HG02763 (cell line): ENCODE measurements at regions not wholly inside any gene's neighbourhood (a gene's known extent, or its start where the extent isn't known, plus 50 kb on each side); places are given as distances from the start of the nearest gene placed in this dataset.

ENCODE experiments used
- ATAC-seq: cut with Tn5 transposase; IDR thresholded peaks from one replicate; pipeline ENCODE4 v1.9.1; 2021; ENCODE audit warnings: mild to moderate bottlenecking, moderate library complexity; ENCODE audit not compliant: unreplicated experiment

DNA sequence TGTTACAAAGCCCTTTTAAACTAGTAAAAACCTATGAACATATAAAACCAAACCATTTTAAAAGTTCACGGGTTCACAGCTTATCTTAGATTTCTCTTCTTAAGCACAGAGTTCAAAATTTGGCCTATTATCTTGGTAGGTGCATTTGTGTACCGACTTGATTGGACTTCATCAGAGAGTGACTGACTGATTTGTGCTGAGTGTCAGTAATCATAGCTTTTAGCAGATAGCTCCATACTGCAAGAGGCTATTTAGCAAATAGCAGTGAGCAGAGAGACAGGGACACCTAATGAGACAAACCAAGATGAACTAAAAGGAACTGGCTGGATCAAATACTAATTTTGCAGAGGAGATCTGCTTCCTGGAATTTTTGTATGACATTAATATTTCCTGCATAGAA, 274.5 kb downstream of the PRR16 start:
- ATAC-seq = no peak

DNA sequence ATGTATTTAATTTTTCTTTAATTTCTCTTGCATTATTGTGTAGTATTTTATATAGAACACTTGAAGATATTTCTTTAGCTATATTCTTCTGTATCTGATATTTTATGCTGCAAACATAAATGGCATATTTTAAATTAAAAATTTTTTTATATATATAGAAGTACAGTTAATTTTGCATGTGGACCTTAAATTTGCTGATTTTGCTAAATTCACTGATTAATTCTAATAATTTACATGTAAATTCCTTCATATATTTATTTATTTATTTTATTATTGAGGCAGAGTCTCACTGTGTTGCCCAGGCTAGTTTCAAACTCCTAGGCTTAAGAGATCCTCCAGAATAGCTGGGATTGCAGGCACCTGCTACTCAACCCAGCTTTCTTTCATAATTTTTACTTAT, 276.9 kb downstream of the PRR16 start:
- ATAC-seq = no peak

DNA sequence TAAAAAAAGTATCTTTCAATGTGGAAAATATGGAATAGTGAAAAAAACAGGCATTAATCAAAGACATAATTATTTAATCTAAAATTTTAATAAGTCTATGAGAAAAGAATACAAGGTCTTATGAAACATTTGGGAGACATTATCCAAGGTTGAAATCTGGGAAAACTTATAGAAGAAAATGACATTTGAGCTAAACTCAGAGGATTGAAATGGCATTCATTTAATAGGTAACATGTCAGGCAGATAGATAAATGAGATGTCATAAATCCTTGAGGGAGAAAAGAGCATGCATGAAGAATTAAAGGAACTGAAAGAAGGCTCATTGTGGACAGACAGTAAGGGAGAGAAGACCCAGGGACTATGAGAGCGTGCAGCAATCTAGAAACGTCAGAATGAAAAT, 284.4 kb downstream of the PRR16 start:
- ATAC-seq = no peak

GRCh38 chr5:120749737-120750136, 285.6 kb downstream of the PRR16 start:
- ATAC-seq = no peak

GRCh38 chr5:120759587-120759986, 295.5 kb downstream of the PRR16 start:
- ATAC-seq = no peak

DNA sequence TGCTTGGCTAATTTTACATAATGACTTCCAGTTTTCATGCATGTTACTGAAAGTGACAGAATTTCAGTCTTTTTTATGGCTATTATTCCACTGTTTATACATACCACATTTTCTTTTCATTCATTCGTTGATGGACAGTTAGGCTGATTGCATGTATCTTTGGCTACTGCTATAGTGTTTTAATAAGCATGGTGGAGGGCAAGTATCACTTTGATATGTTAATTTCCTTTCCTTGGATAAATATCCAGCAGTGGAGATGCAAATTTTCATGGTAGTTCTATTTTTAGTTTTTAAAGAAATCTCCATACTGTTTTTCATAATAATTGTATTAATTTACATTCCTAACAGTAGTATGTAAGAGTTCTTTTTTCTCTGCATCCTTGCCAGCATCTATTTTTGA, 297.9 kb downstream of the PRR16 start:
- no peak for ATAC-seq

DNA sequence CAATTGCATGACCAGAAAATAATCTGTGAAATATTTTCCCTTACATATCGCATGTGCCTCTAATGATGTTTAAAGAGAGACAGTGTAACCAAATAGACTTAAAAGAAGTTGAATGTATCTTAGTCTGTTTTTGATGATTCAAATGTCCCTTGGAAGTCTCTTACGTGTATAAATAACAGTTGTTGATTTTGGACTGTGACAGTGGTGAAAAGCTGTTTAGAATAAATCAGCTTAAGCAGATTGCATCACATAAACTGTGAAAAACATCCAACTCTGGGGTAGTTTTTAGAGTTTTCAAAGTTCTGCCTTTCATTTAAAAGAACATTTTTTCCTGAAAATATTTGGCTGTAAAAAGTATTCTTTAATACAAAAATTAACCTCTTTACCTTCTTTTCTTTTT, 301.1 kb downstream of the PRR16 start:
- no peak for ATAC-seq

- ATAC-seq = no peak
Observed at GRCh38 chr5:120767178-120767820, 303.2 kb downstream of the PRR16 start.

DNA sequence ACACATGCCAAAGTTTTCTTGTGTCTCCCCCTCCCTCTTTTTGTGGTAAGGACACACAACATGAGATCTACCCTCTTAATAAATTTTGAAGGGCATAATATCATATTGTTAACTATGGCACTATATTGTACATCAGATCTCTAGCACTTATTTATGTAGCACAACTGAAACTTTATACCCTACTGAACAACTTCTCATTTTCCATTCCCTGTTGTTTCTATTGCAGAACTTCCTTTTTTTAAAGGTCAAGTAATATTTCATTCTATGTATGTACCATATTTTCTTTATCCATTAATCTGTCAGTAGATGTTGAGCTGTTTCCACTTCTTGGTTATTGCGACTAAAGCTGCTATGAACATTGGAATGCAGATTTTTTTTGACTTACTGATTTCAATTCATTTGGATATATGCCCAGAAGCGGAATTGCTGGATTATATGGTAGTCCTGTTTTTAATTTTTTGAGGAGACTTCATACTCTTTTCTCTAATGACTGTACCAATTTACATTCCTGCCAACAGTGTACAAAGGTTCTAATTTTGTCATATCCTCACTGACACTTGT, 305.3 kb downstream of the PRR16 start:
- ATAC-seq = no peak

DNA sequence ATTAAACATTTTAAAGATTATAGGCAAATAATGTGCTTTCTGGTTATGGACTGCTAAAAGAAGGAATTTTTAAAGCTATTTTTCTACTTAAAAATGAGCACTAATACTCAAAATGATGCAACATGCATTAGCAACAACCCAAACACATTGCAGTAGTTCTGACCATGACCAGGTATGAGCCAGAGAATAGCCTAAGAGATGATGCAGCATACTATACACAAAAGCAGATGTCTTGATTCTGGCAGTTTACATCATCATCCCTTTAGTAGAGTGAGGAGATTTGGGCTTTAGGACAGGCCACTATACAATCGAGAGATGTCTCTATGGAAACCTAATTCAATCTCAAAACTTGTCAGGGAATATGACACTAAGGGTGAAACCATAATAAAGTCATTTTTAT, 307.1 kb downstream of the PRR16 start:
- ATAC-seq = no peak

DNA sequence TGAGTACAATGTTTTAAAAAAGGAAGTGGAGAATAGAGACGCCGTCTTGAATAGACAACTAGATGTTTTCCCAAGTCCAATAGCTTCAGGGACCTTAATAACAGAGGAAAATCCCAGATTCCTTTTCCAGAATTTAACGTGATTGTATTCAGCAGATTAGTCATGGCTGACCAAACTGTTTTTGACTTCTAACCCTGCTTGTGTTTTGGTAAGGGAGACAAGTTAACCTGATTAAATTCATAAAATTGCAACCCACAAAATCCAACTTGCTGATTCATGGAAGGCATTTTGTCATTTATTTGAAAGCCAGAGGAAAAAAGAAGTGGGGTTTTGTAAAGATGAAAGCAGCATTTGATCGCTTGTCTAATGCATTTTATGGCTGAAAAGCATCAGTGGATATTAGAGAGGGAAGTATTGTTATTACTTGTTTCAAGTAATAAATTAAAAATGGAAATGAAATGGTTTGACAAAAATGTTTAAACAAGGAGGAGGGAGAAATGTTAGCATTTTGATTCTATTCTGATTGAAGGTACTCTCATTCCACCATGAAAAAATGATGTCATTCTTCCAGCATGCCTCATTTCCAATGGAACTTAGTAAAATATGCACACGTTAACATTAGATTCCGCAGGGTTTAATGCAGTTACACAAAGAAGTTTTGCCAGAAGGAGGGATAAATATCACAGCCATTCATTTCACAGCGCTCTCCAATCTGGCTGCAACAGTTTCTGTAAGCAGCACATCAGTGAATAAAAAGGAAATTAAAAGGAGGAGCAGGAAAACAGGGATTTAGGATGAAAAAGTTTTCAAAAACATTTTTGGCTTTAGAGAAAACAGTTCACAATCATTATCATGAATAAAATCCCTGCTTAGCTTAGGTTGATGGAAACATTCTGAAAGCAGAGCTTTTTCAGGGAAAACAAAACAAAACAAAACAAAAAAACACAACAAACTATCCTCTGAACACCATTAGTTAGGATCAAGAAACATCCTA, 314.7 kb downstream of the PRR16 start:
- no peak for ATAC-seq

GRCh38 chr5:120779674-120780073, 315.6 kb downstream of the PRR16 start:
- no peak for ATAC-seq

DNA sequence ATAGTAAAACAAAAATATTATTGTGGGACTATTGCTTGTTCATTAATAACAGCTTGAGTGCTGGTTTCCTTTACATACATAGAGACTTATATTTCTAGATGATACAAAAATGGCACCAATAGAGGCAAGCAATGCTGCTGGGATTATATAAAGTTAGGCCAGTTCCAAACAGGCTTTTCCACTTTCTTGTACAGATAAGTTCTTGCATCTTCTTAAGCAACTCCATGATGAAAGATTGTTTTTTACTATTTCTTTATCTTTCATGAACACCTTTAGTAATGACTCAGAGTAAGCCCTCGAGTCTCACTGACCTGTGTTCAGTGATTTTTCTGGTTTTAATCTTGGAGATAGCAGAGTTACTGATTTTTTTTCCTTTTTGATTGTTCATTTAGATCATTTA, 324.4 kb downstream of the PRR16 start:
- ATAC-seq = no peak

DNA sequence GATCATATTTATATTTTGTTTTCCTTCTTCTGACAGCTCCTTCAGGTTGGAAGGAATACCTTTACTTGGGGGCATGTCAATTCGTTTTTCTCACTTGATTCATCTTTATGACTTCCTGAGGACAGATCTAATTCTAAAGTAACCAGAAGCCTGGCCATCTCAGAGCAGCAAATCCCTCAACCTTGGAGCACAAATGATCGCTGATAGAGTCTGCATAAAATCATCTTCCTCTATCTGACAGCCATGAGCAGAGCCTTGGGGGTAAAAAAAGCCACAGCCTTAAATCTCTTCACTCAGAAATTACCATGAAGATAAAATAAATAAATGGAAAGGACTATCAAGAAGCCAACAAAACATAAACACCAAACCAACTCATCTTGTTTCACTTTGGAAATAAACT, 325.8 kb downstream of the PRR16 start:
- no peak for ATAC-seq

DNA sequence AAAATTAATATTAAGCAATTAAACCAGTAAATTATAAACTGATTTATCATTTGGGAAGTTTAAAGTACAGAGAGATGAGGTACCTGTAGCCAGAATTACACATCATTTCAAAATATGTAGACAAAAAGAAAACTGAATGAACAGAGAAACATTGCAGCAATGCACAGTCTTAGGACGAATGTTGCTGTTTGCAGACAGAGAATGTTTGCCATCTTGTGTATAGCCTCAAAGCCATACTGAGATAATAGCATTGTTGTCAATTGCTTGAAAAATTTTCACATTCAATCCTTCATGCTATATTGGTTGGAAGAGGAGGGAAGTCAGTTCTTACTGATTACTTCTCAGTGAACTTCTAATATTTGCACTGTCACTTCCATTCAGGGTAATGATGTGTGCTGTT, 326.2 kb downstream of the PRR16 start:
- no peak for ATAC-seq

- ATAC-seq = no peak
Observed at GRCh38 chr5:120792477-120792876, 328.4 kb downstream of the PRR16 start.

DNA sequence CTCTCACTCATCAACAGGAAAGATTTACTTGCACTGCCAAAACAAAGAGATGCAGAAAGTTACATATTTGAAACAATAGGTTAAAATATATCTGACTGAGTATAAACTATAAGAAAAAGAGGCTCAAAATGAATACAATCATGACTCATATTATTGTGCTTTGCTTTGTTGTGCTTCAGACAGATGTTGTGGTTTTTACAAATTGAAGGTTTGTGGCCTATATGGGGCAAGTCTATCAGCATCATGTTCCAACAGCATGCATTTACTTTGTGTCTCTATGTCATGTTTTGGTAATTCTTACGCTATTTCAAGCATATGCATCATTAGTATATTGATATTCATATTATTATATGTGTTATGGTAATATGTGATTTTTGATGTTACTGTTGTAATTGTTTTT, 330.0 kb downstream of the PRR16 start:
- no peak for ATAC-seq

DNA sequence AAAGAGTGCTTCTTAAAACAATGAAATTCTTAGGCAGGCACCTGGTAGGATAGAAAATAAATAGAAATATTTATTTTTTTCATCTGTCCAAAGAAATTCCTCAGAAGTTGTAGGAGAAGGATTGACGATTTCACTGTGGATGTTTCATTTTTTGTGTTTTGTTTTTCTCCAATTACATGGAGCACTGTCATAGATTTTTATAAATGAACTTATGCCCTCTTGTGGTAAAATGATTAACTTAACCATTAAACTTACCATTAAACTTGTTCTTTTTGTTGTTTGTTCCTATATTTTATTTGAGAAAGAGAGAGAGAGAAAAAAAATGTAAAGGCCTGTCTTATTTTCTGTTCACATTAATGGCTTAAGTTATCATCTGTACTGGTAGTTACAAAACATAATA, 339.2 kb downstream of the PRR16 start:
- ATAC-seq = no peak

- ATAC-seq = no peak
Observed at GRCh38 chr5:120805131-120805530, 341.0 kb downstream of the PRR16 start.

GRCh38 chr5:120806202-120806601, 342.1 kb downstream of the PRR16 start:
- no peak for ATAC-seq

- no peak for ATAC-seq
Observed at GRCh38 chr5:120808135-120808534, 344.0 kb downstream of the PRR16 start.

GRCh38 chr5:120808606-120809005, 344.5 kb downstream of the PRR16 start:
- no peak for ATAC-seq
